Activated CD4-positive, alpha-beta T cell treated with anti-CD3 and anti-CD28 coated beads for 48 hours (primary cell): ENCODE measurements at regions not wholly inside any gene's neighbourhood (a gene's known extent, or its start where the extent isn't known, plus 50 kb on each side); places are given as distances from the start of the nearest gene placed in this dataset.

Experiments used
- DNase-seq: peaks from one replicate; pipeline ENCODE4 v3.0.0-alpha.2; 2020

GRCh38 chr16:51357839-51358238 is 206.8 kb upstream of the SALL1 start:
- DNase-seq: no peak

DNA sequence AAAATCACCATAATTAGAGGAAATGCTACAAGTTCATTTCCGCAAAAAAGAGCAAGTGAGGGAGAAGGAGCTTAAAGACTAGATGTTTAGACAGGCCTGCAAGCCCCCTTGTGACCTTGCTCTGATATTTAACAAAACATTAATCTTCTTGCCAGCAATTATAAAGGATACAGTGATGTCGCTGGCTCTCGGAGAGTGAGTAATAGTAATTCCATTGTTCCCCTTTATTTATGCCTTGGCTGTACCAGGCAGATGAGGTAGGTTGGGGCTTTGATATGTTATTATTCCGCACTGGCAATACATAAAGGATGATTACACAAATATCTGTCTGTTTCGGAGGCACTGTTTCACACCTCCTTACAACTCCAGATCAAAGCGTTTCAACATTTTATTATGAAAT is 204.8 kb upstream of the SALL1 start:
- DNase-seq: no peak

DNA sequence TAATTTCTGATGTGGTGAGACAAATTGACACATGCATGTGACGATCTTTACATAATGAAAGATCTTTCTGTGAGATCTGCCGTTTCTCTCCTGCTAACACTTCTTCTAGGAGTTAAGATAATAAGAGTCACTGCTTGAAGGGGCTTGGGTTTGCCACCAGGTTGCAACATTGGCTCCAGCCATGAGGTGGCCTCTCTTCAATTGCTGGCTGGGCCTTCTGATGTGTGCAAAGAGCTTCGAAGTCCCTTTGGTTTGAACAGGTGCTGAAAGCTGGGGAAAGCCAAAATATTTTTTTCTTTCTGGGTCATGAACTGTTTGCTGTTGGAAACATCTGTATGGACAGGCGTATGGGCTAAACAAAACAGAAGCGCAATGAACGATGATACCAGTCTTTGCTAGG is 204.1 kb upstream of the SALL1 start:
- no peak for DNase-seq

DNA sequence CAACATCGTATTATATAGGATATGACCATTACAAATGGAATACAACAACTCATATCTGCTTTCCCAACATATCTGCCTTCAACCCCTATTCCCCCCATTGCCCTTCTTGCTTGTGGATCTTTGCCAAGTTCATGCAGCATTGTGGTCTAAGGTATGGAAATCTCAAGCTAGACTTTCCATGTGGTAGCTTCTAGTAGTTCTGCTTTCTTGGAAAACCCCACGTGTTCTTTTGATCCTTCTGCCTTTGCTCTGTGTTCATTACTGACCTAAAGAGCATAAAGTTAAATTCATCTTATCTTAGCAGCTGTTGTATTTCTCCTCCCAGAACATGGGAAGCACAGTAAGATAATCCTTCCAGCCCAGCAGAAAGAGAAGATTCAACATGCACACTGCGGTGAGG is 202.0 kb upstream of the SALL1 start:
- no peak for DNase-seq

- DNase-seq: no peak
Observed at GRCh38 chr16:51349626-51350025, 198.6 kb upstream of the SALL1 start.

GRCh38 chr16:51343411-51343810 is 192.3 kb upstream of the SALL1 start:
- DNase-seq: no peak

DNA sequence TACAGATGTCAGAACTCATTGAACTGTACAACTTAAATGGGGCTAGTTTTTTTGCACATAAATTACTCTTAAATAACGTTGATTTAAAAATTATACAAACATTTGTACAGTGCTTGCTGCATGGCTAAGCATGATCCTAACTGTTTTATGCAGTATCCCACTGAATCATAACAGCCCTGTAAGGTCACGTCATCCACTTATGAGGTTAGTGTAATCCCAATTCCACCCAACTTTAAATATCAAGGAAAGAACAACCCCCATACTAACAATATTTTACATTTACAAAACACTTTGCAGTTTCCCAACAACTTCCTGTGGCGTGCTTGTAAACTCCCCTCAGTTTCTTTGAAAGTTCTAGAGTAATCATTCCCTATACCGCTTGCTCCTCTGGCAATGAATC is 190.1 kb upstream of the SALL1 start:
- no peak for DNase-seq

- DNase-seq: no peak
Observed at GRCh38 chr16:51337662-51338061, 186.6 kb upstream of the SALL1 start.

DNA sequence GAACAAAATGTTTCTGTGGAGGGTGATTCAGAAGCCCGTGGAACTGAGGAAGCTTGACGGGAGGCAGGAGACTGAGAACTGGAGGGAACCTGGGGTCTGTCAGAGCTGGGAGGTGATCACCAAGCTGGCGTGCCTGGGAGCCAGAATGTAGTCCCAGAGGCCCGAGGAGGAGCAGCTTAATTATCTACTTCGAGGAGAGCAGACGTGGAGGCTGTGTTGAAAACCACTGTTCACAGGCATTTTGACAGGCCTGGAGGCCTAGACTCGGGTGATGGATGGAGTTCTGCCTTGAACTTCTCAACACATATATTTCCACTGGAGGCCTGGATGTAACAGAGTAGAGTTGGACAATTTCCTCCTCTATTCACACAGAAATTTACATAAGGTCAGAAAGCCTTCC is 177.7 kb upstream of the SALL1 start:
- no peak for DNase-seq

DNA sequence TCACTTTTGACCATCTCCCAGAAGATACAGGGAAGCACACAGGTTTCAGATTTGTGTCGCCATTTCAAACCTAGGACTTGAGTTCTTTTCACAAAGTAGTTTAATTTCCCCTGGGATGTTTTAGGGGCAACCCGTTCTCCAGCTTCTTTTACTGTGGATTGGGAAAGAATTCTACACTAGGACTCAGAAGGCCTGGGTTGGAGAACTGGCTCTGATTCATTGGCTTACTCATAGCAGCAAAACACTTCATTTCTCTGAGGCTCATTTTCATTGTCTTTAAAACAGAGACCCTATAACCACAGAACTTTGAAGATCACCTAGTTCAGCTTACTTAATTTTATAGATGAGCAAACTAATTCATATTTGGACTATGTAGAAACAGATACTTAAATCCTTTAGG is 175.9 kb upstream of the SALL1 start:
- DNase-seq: no peak

DNA sequence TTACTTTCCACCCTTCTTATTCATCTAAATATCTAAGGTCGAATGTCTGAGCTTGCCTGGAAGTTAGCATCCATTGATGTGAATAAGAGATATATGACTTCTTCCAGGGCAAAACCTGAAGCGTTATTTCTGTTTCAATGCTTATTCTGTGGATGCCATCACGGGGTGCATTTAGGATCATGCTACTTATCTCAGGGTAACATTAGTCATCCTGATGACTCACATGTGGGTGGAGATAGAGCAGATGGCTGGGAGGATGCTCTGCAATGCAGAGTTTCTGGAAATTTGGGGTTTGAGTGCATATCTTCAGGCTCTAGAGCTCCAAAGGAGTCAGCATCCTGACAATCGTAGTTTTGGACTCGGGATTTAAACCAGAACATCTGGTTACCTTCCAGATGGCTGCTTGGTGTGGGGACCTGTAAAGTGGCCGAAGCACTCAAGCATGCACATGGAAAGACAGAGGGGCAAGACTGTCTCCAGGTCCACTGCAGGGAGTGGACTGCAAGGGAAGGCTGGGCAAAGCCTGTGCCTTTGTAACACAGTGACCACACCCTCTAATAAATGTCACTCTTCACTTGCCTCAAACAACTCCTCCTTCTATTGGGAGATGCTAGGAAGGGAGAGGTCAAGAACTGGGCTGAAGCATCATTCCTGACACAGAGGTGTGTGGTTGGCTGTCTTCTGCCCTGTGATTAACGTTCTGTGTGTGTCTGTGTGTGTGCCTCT is 175.2 kb upstream of the SALL1 start:
- DNase-seq: no peak

DNA sequence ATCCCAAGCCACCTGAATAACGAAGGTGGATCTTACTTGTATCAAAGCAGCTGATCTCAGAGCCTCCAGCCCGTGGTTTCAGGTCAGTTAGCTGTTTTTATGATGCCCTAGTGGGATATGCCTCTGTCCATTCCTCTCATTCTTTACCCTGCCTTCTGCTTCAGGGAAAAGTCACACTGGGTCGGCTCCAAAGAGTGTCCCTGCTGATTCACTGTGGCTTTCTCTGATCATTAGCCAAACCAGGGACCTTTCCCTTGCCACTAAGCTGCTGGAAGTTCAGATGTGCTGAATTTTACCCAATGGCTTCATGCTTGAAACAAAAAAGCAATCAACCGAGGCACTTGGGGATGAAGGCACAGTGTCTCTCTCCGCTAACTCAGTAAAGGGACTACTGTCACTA is 170.2 kb upstream of the SALL1 start:
- no peak for DNase-seq

DNA sequence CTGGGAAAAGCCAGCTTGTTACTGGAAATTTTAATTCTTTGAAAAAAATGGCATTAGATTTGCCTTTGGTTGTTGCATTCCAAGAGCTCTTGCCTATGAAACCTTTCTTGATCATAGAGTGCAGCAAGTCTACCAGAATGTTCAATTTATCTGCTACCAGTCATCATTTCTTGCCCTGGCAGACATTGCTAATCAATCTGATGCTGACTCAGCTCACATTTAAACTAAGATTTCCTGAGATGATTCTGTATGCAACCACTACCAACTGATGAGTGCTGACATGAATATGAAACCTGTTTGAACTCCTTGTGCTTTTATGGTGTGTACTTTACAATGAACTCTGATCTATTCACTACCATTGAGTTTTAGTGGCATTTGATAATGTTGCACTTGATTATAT is 166.5 kb upstream of the SALL1 start:
- DNase-seq: no peak

GRCh38 chr16:51313198-51313597 is 162.1 kb upstream of the SALL1 start:
- no peak for DNase-seq

GRCh38 chr16:51312363-51313150 is 161.5 kb upstream of the SALL1 start:
- DNase-seq: no peak

DNA sequence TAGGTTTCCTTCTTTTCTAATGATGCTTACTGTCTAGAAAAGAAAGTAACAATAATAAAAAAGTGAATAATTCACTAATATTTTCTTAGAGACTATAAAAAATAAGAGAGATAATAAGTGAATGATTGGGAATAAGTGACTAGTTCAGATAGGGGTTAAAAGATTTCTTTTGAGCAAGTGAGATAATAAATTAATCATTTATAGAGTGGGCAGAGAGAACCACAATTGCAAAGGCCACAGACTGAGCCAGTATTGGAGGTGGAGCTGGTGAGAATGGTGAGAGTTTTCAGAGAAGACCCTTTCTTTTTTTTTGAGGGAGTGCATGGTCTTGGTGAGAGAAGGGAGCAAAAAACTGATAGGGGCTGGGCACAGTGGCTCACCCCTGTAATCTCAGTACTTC is 159.1 kb upstream of the SALL1 start:
- DNase-seq: no peak

- no peak for DNase-seq
Observed at GRCh38 chr16:51306886-51307595, 156.0 kb upstream of the SALL1 start.

DNA sequence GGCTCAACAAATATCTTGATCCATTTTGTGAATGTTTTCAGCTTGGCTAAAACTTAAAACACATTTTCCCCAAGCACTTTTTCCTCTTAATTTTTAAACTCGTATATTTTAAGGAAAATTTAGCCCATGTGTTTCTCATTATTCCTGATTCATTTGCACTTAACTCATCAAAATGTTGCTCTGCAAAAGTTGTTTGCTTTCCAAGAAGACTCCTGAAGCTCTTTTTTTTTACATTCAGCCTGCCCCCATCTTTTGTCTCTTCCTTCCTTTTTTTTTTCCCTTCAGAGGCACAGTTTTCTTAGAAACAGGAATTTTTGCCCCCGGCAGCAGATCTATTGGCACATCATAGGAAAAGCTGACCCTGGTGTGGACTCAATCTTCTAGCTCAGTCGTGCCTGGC is 155.0 kb upstream of the SALL1 start:
- no peak for DNase-seq

DNA sequence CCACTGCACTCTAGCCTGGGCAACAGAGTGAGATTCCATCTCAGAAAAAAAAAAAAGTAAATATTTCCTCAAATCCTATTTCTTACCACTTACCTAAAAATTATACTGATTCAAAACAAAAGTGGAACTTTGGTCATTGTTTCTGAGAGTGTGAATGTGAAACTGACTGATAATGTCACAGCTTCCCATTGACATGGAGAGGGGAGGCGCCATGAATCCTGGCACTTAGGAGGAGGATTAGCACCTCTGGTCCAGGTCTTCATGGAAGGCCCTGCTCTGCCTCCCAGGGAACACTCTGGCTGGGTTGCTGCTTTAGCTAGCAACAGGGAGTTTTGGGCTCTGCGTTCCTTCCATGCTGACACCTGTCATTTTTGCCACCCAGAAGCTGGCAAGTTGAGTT is 154.3 kb upstream of the SALL1 start:
- DNase-seq: no peak

DNA sequence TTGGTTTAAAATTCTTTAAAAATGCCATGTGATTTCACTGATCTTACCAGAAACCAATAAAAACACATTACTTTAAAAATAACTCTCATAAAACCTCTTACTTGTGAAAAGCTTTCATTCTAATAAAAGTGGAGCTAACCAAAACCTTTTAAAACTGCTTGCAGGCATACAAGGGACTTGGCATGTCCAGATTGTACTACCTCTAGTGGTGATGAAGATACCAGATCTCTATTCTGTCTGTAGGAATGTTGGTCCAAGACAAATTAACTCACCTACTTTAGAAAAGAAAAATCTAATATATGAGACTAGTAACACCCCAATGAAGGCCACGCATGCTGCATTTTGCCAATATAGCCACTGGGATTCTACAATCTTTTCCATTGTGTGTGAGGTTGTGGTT is 151.0 kb upstream of the SALL1 start:
- no peak for DNase-seq

DNA sequence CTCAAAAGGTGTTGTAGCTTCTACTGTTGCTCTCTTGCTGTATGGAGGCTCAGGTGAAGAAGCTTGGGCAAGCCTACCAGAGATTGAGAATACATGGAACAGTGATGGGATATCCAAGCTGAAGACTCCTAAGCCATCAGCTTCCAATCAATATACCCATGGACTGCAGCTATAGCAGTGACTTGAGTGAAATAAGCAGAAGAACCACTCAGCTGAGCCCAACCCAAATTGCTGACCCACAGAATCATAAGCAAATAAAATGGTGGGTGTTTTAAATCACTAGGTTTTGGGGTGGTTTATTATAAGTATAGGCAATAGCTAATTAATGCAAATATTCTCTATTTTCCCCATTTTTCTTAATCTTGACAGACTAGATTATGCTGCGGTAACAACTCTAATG is 147.7 kb upstream of the SALL1 start:
- DNase-seq: no peak

- no peak for DNase-seq
Observed at GRCh38 chr16:51290442-51291285, 139.6 kb upstream of the SALL1 start.

- no peak for DNase-seq
Observed at GRCh38 chr16:51289336-51289735, 138.3 kb upstream of the SALL1 start.
